Ovary (tissue), 3 donors: ENCODE measurements at regions not wholly inside any gene's neighbourhood (a gene's known extent, or its start where the extent isn't known, plus 50 kb on each side); places are given as distances from the start of the nearest gene placed in this dataset.

Experiments used
- EP300 ChIP-seq: sonication (generic); formaldehyde crosslinking; IDR thresholded peaks from one replicate; pipeline ENCODE4 v1.6.1; 2017; ENCODE audit warnings: antibody characterized with exemption
- TF ChIP-seq, protein P1 (sequence below), 3 donors: fragments of 450-650 bp in 2 of 3; fragments of 200-600 bp in 1 of 3; IDR thresholded peaks; one replicate each; pipeline versions ENCODE4 v1.5.1 to v1.8.0; 2016 to 2022; ENCODE audit warnings: antibody characterized with exemption in 3 of 3, mild to moderate bottlenecking in 1 of 3
- donor health status: DM: no; HTN: no; CAD: no.

- TF ChIP-seq, protein P1, sequence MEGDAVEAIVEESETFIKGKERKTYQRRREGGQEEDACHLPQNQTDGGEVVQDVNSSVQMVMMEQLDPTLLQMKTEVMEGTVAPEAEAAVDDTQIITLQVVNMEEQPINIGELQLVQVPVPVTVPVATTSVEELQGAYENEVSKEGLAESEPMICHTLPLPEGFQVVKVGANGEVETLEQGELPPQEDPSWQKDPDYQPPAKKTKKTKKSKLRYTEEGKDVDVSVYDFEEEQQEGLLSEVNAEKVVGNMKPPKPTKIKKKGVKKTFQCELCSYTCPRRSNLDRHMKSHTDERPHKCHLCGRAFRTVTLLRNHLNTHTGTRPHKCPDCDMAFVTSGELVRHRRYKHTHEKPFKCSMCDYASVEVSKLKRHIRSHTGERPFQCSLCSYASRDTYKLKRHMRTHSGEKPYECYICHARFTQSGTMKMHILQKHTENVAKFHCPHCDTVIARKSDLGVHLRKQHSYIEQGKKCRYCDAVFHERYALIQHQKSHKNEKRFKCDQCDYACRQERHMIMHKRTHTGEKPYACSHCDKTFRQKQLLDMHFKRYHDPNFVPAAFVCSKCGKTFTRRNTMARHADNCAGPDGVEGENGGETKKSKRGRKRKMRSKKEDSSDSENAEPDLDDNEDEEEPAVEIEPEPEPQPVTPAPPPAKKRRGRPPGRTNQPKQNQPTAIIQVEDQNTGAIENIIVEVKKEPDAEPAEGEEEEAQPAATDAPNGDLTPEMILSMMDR (IDR thresholded peaks at IDR 0.05), result no peak
- no peak for TF ChIP-seq EP300
Observed at GRCh38 chr3:107224026-107224596, 153.1 kb upstream of the CCDC54 start.
